ENCODE measurements at regions not wholly inside any gene's neighbourhood (a gene's known extent, or its start where the extent isn't known, plus 50 kb on each side); places are given as distances from the start of the nearest gene placed in this dataset.

DNA sequence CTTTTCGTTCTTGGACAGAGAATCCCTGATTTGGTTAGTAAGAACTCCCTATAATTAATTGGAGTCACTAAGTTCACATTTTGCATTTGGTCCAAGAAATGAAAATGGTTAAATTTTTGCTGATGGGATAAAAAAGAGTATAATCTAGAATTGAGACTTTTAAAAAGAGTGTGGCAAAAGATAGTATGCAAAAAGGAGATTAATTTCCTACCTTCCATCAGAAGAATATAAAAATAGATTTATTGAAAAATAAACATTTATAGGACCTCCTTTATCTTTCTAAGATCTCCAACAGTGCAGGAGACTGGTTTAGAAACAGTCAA, 105.5 kb upstream of the EEF1E1 start:
- TF ChIP-seq CTCF (IDR thresholded peaks at IDR 0.05; ENCODE audit: insufficient read depth, low read length) (no peak), POLR2AphosphoS5 (IDR thresholded peaks at IDR 0.05; ENCODE audit: low read depth) (no peak), GABPA (IDR thresholded peaks at IDR 0.05; ENCODE audit: low read depth) (no peak), SPI1 (IDR thresholded peaks at IDR 0.05; ENCODE audit: borderline replicate concordance, low read depth) (no peak)
- TF ChIP-seq, protein P1, sequence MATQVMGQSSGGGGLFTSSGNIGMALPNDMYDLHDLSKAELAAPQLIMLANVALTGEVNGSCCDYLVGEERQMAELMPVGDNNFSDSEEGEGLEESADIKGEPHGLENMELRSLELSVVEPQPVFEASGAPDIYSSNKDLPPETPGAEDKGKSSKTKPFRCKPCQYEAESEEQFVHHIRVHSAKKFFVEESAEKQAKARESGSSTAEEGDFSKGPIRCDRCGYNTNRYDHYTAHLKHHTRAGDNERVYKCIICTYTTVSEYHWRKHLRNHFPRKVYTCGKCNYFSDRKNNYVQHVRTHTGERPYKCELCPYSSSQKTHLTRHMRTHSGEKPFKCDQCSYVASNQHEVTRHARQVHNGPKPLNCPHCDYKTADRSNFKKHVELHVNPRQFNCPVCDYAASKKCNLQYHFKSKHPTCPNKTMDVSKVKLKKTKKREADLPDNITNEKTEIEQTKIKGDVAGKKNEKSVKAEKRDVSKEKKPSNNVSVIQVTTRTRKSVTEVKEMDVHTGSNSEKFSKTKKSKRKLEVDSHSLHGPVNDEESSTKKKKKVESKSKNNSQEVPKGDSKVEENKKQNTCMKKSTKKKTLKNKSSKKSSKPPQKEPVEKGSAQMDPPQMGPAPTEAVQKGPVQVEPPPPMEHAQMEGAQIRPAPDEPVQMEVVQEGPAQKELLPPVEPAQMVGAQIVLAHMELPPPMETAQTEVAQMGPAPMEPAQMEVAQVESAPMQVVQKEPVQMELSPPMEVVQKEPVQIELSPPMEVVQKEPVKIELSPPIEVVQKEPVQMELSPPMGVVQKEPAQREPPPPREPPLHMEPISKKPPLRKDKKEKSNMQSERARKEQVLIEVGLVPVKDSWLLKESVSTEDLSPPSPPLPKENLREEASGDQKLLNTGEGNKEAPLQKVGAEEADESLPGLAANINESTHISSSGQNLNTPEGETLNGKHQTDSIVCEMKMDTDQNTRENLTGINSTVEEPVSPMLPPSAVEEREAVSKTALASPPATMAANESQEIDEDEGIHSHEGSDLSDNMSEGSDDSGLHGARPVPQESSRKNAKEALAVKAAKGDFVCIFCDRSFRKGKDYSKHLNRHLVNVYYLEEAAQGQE (IDR thresholded peaks at IDR 0.05; ENCODE audit: insufficient replicate concordance, low read depth) = no peak

All from HL-60 (cell line).